ENCODE measurements at regions not wholly inside any gene's neighbourhood (a gene's known extent, or its start where the extent isn't known, plus 50 kb on each side); places are given as distances from the start of the nearest gene placed in this dataset.

DNA sequence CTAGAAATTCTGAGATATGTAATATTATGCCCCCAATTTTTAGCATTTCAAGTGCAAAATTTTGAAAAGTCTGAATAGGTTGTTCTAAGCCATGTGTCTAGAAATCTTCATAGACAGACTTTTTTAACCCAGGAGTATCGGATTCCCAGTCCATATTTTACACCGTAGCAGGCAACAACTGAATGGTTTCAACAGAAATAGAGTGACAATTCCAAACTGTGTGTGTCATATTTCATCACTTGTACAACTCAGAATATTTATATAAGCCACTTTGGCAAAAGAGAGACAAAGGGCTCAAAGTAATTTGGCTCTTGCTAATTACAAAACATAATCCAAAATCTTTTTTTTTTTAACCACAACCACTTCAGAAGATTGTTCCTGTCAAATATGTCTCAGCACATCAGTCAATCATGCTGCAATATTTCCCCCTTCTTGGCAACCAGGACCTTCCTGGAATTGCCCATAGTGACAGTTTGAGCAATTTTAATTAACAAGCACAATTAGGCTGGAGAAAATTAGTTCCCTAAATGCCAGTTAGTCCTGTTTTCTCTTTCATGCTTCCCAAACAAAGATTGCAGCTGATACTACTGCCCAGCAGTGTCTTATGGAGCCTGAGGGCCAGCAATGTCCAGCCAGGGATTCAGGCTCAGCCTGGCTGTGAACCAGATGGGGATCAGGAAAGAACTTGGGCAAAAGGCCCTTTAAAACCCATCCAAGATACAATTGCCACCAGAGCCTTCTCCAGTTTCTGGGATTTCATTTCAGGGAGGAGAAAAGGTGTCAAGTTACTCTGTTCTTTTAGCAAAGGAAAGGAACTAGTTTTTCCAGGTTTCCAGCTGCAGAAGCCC is 533.3 kb upstream of the GHITM start:
- Histone ChIP-seq H3K4me2 (ENCODE audit: insufficient read depth in 1 of 2, low read depth in 2 of 2, low read length in 2 of 2) (peak overlapping the region; percentile 44 to 46; a peak in 2 of 4 replicates), H3K27ac (ENCODE audit: low read depth, low read length) (no peak overlapping the region)

More for the DNA sequence above, 533.3 kb upstream of the GHITM start:
- TF ChIP-seq CHD2 (IDR thresholded peaks at IDR 0.05; ENCODE audit: low read length), result no peak
- peak; percentile 39 for TF ChIP-seq ASH2L (IDR thresholded peaks at IDR 0.05; ENCODE audit: low read length)
- TF ChIP-seq RNF2 (IDR thresholded peaks at IDR 0.05; ENCODE audit: borderline replicate concordance, low read depth, low read length, missing control alignments, poor library complexity, severe bottlenecking), result no peak
- no peak for TF ChIP-seq GABPA (IDR thresholded peaks at IDR 0.05; ENCODE audit: borderline replicate concordance, insufficient read depth, low read length)
- TF ChIP-seq POLR2A (IDR thresholded peaks at IDR 0.05; ENCODE audit: control extremely low read depth in 1 of 2, low read depth in 2 of 2, low read length in 2 of 2), result no peak
- Histone ChIP-seq H2BK12ac (ENCODE audit: low read depth, low read length) (no peak overlapping the region), H2AFZ (ENCODE audit: low read length) (peak overlapping the region; percentile 93), H3K9me3 (ENCODE audit: insufficient read depth in 2 of 2, low read depth in 1 of 2, low read length in 1 of 2) (no peaks in the 10 kb centered on the region), H3K14ac (ENCODE audit: insufficient read length) (no peak overlapping the region), H3K9ac (replicated peaks in 1 of 4; ENCODE audit: extremely low read depth in 1 of 4, low read depth in 3 of 4, low read length in 3 of 4) (no peak overlapping the region), H2AK5ac (ENCODE audit: low read depth, low read length) (no peak overlapping the region), H2BK120ac (replicated peaks; ENCODE audit: low read depth, low read length) (no peak overlapping the region), H3K23me2 (ENCODE audit: low read depth, low read length) (no peaks in the 10 kb centered on the region), H3K18ac (ENCODE audit: extremely low read depth, low read length) (no peak overlapping the region; the same call in 1 of the 2 replicates), H4K8ac (ENCODE audit: extremely low read depth, insufficient read depth, low read length) (no peak overlapping the region), H2BK20ac (ENCODE audit: low read length) (no peak overlapping the region), H3K79me2 (ENCODE audit: control insufficient read depth in 1 of 2, insufficient read depth in 2 of 2, low read length in 2 of 2) (no peaks in the 10 kb centered on the region), H3K23ac (ENCODE audit: insufficient read length) (no peak overlapping the region), H3K36me3 (ENCODE audit: control insufficient read depth in 2 of 4, insufficient read depth in 4 of 4, low read length in 3 of 4) (no peaks in the 10 kb centered on the region), H3K56ac (replicated peaks; ENCODE audit: insufficient read length, low read depth, low read length) (no peak overlapping the region), H3K4ac (replicated peaks; ENCODE audit: insufficient read length, low read depth, low read length) (no peak overlapping the region), H3K4me1 (replicated peaks in 1 of 4; ENCODE audit: control insufficient read depth in 3 of 4, insufficient read depth in 4 of 4, low read length in 3 of 4) (peaks cover 0 to 9% (median 3%) of the 10 kb centered on the region in 4 experiments; a peak in 5 of 7 replicates), H4K91ac (replicated peaks; ENCODE audit: insufficient read length, low read length) (peak overlapping the region; percentile 1), H3K79me1 (ENCODE audit: low read depth, low read length) (no peaks in the 10 kb centered on the region), H4K20me1 (replicated peaks in 1 of 2; ENCODE audit: control insufficient read depth in 1 of 2, insufficient read depth in 2 of 2, low read length in 2 of 2) (no peaks in the 10 kb centered on the region), H3K4me3 (ENCODE audit: extremely low read depth in 1 of 4, insufficient read depth in 2 of 4, low read depth in 3 of 4, low read length in 4 of 4) (no peak overlapping the region), H2BK5ac (ENCODE audit: low read depth, low read length) (no peak overlapping the region), H2BK15ac (ENCODE audit: low read length) (no peak overlapping the region), H3K27me3 (replicated peaks in 1 of 4; ENCODE audit: control insufficient read depth in 3 of 4, extremely low read depth in 1 of 4, insufficient read depth in 3 of 4, low read length in 3 of 4) (no peaks in the 10 kb centered on the region), H4K5ac (ENCODE audit: insufficient read length, low read depth, low read length) (peak overlapping the region; percentile 51)
- CTCF ChIA-PET (ENCODE audit: partially characterized antibody), result no interaction called here
- 85% methylated on average over 2 of the region's 2 CpGs; no CpG with 5 or more reads in 1 of the 2 experiments for WGBS, 2 experiments (ENCODE audit: extremely low coverage in 1 of 2, insufficient coverage in 1 of 2, insufficient read length in 1 of 2, insufficient replicate concordance in 2 of 2, low coverage in 1 of 2, low lambda C conversion rate in 2 of 2, missing lambda C conversion rate in 1 of 2)
- peak in 1 of 2 experiments; percentile 45 for DNase-seq (ENCODE audit: low read depth in 1 of 2, low spot score in 2 of 2)
- POLR2A ChIA-PET (ENCODE audit: partially characterized antibody), result no interaction called here
- no peak for FAIRE-seq
